ENCODE measurements at regions not wholly inside any gene's neighbourhood (a gene's known extent, or its start where the extent isn't known, plus 50 kb on each side); places are given as distances from the start of the nearest gene placed in this dataset.

- no peaks in the 10 kb centered on the region for H3K79me2 ChIP-seq
- no peaks in the 10 kb centered on the region for H3K27me3 ChIP-seq (ENCODE audit: control insufficient read depth, insufficient read depth, low read length)
- H3K36me3 ChIP-seq (ENCODE audit: control insufficient read depth, insufficient read depth, low read length), result no peaks in the 10 kb centered on the region
- no peaks in the 10 kb centered on the region for H3K9me3 ChIP-seq (ENCODE audit: control insufficient read depth, low read length)
- no peaks in the 10 kb centered on the region for H3K4me1 ChIP-seq
- no peak overlapping the region for H3K9ac ChIP-seq
- H2AFZ ChIP-seq, result no peak overlapping the region
- H3K4me2 ChIP-seq (ENCODE audit: low read length), result no peak overlapping the region
- no peak overlapping the region for H3K27ac ChIP-seq
- H3K4me3 ChIP-seq (ENCODE audit: low read depth, low read length), result no peak overlapping the region
- TF ChIP-seq CTCF (IDR thresholded peaks at IDR 0.05), result no peak
Observed at GRCh38 chr4:133982533-133983224, 218.9 kb downstream of the PABPC4L start.

DNA sequence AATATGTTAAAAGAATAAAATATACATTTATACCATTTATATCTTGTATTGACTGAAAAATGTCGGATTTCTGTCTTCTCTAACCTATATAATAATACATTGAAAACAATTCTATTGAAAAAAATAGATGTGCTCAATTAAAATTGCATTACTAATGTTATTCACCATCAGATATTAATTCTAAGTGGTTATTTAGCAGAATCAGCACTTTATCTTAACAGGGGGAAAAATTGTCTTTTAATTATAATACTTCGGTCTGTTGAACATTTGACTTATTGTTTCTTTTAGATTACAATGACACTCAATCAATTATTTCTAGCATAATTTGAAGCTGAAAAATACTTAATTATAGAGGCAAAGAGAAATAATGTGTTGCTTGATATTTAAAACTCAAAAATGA is 220.3 kb downstream of the PABPC4L start:
- H3K36me3 ChIP-seq (ENCODE audit: control insufficient read depth, insufficient read depth, low read length), result no peaks in the 10 kb centered on the region
- H3K79me2 ChIP-seq, result no peaks in the 10 kb centered on the region
- no peak overlapping the region for H2AFZ ChIP-seq
- no peaks in the 10 kb centered on the region for H3K9me3 ChIP-seq (ENCODE audit: control insufficient read depth, low read length)
- no peak overlapping the region for H3K4me2 ChIP-seq (ENCODE audit: low read length)
- H3K4me3 ChIP-seq (ENCODE audit: low read depth, low read length), result no peak overlapping the region
- no peak overlapping the region for H3K9ac ChIP-seq
- TF ChIP-seq CTCF (IDR thresholded peaks at IDR 0.05), result no peak
- H3K27me3 ChIP-seq (ENCODE audit: control insufficient read depth, insufficient read depth, low read length), result no peaks in the 10 kb centered on the region
- no peak overlapping the region for H3K27ac ChIP-seq
- no peaks in the 10 kb centered on the region for H3K4me1 ChIP-seq

- Histone ChIP-seq H3K4me3 (ENCODE audit: low read depth, low read length) (no peak overlapping the region), H3K9ac (no peak overlapping the region), H3K4me1 (no peaks in the 10 kb centered on the region), H3K9me3 (ENCODE audit: control insufficient read depth, low read length) (no peaks in the 10 kb centered on the region), H3K79me2 (no peaks in the 10 kb centered on the region), H3K27me3 (ENCODE audit: control insufficient read depth, insufficient read depth, low read length) (no peaks in the 10 kb centered on the region), H2AFZ (no peak overlapping the region), H3K36me3 (ENCODE audit: control insufficient read depth, insufficient read depth, low read length) (no peaks in the 10 kb centered on the region), H3K4me2 (ENCODE audit: low read length) (no peak overlapping the region), H3K27ac (no peak overlapping the region)
- TF ChIP-seq CTCF (IDR thresholded peaks at IDR 0.05), result no peak
Observed at GRCh38 chr4:133972586-133972985, 229.0 kb downstream of the PABPC4L start.

DNA sequence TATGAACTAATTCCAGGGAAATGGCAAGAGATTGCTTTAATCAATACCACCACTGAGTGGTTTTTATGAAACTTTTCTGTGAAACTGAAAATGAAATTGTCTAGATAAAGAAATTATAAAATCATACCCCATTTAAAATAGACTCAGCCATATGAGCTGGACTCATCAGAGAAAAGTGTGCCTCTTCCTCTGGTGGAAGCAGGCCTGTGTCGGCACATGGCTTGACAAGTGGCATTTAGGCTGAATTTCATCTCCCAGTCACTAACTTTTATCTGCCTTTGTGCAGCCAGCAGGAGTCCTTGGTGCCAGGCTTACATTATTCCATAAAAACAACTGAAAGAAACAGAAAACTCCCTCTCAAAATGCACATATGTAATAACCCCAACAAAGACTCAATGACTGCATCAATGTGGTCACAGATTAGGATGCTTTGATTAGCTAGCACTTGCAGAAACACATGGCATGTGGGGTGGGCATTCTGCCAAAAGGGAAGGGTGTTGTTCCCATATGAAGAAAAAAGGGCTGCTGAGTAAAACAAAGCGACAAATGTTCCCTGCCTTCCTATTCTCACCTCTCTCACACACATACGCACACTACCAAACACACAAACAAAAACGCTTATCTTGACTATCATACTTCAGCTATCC is 232.3 kb downstream of the PABPC4L start:
- no peak for TF ChIP-seq CTCF (IDR thresholded peaks at IDR 0.05)
- no peak overlapping the region for H3K4me3 ChIP-seq (ENCODE audit: low read depth, low read length)
- no peaks in the 10 kb centered on the region for H3K36me3 ChIP-seq (ENCODE audit: control insufficient read depth, insufficient read depth, low read length)
- no peaks in the 10 kb centered on the region for H3K79me2 ChIP-seq
- no peak overlapping the region for H3K9ac ChIP-seq
- H3K9me3 ChIP-seq (ENCODE audit: control insufficient read depth, low read length), result no peaks in the 10 kb centered on the region
- no peak overlapping the region for H3K4me2 ChIP-seq (ENCODE audit: low read length)
- no peaks in the 10 kb centered on the region for H3K4me1 ChIP-seq
- no peak overlapping the region for H2AFZ ChIP-seq
- no peak overlapping the region for H3K27ac ChIP-seq
- no peaks in the 10 kb centered on the region for H3K27me3 ChIP-seq (ENCODE audit: control insufficient read depth, insufficient read depth, low read length)

DNA sequence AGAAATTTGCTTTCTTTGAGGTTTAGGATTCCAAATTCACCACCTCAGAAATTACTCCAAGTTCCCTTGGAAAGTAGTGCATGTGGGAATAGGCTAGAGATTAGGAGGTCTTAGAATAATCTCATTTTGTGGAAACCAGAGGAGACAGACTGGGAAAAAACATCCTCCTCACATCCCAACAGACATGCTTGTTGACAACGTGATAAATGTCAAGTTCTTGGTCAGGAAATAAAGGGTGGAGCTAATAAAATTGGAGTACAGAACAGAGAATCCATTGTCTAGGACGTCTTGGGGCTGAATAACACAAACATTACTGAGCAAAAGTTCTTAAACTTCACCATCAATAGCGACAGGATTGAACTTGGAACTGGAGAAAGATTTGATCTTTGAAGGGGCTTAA is 233.4 kb downstream of the PABPC4L start:
- Histone ChIP-seq H3K4me3 (ENCODE audit: low read depth, low read length) (no peak overlapping the region), H3K4me1 (no peaks in the 10 kb centered on the region), H2AFZ (no peak overlapping the region), H3K9ac (no peak overlapping the region), H3K4me2 (ENCODE audit: low read length) (no peak overlapping the region), H3K79me2 (no peaks in the 10 kb centered on the region), H3K9me3 (ENCODE audit: control insufficient read depth, low read length) (no peaks in the 10 kb centered on the region), H3K27me3 (ENCODE audit: control insufficient read depth, insufficient read depth, low read length) (no peaks in the 10 kb centered on the region), H3K27ac (no peak overlapping the region), H3K36me3 (ENCODE audit: control insufficient read depth, insufficient read depth, low read length) (no peaks in the 10 kb centered on the region)
- TF ChIP-seq CTCF (IDR thresholded peaks at IDR 0.05), result no peak
